SK-N-SH treated with all-trans-retinoic acid at 6 μM for 48 hours (cell line): ENCODE measurements at regions not wholly inside any gene's neighbourhood (a gene's known extent, or its start where the extent isn't known, plus 50 kb on each side); places are given as distances from the start of the nearest gene placed in this dataset.

ENCODE experiments used
- ATAC-seq: fragments of 200-7000 bp; cut with Tn5 transposase; 3 replicates; pipeline ENCODE4 v1.9.1; 2020; ENCODE audit warnings: mild to moderate bottlenecking, moderate library complexity
- ARNTL ChIP-seq: fragments of 450-650 bp; formaldehyde crosslinking; IDR thresholded peaks from 2 replicates; pipeline ENCODE4 v1.5.0; 2020; ENCODE audit warnings: low read depth, mild to moderate bottlenecking, moderate library complexity, borderline replicate concordance
- BACH2 ChIP-seq: fragments of 250-450 bp; sonication (Bioruptor Pico); IDR thresholded peaks from 2 replicates; pipeline ENCODE4 v1.9.0; 2021; ENCODE audit warnings: mild to moderate bottlenecking, borderline replicate concordance
- CREB5 ChIP-seq: fragments of 250-450 bp; sonication (Bioruptor Pico); IDR thresholded peaks from 2 replicates; pipeline ENCODE4 v1.5.1; 2020; ENCODE audit warnings: low read depth, mild to moderate bottlenecking, moderate library complexity
- CSDC2 ChIP-seq: fragments of 250-450 bp; sonication (Bioruptor Pico); IDR thresholded peaks from 2 replicates; pipeline ENCODE4 v1.5.0; 2020; ENCODE audit warnings: mild to moderate bottlenecking, moderate library complexity
- CSRNP3 ChIP-seq: fragments of 250-450 bp; sonication (Bioruptor Pico); IDR thresholded peaks from 2 replicates; pipeline ENCODE4 v1.5.1; 2021; ENCODE audit warnings: mild to moderate bottlenecking, moderate library complexity
- ESRRG ChIP-seq: fragments of 250-450 bp; sonication (Bioruptor Pico); IDR thresholded peaks from 2 replicates; pipeline ENCODE4 v1.6.1; 2021; ENCODE audit warnings: mild to moderate bottlenecking
- GLIS3 ChIP-seq: fragments of 250-450 bp; sonication (Bioruptor Pico); IDR thresholded peaks from 2 replicates; pipeline ENCODE4 v1.5.0; 2020; ENCODE audit warnings: mild to moderate bottlenecking, moderate library complexity
- ISL1 ChIP-seq: fragments of 250-450 bp; sonication (Bioruptor Pico); IDR thresholded peaks from 2 replicates; pipeline ENCODE4 v2.1.2; 2022; ENCODE audit warnings: mild to moderate bottlenecking, moderate library complexity
- OSR1 ChIP-seq: fragments of 250-450 bp; sonication (Bioruptor Pico); IDR thresholded peaks from 2 replicates; pipeline ENCODE4 v1.8.0; 2022; ENCODE audit warnings: moderate library complexity, mild to moderate bottlenecking, inconsistent platforms
- PATZ1 ChIP-seq: fragments of 250-450 bp; sonication (Bioruptor Pico); IDR thresholded peaks from 2 replicates; pipeline ENCODE4 v1.8.0; 2020; ENCODE audit warnings: mild to moderate bottlenecking, moderate library complexity, borderline replicate concordance
- PPARA ChIP-seq: fragments of 250-450 bp; sonication (Bioruptor Pico); IDR thresholded peaks from 2 replicates; pipeline ENCODE4 v1.5.0; 2020; ENCODE audit warnings: mild to moderate bottlenecking, borderline replicate concordance
- RARB ChIP-seq: fragments of 250-450 bp; sonication (Bioruptor Pico); IDR thresholded peaks from 2 replicates; pipeline ENCODE4 v1.8.0; 2021; ENCODE audit warnings: mild to moderate bottlenecking, moderate library complexity
- SNAI2 ChIP-seq: fragments of 250-450 bp; sonication (Bioruptor Pico); IDR thresholded peaks from 2 replicates; pipeline ENCODE4 v1.5.0; 2020; ENCODE audit warnings: mild to moderate bottlenecking, moderate library complexity
- TOX ChIP-seq: fragments of 250-450 bp; sonication (Bioruptor Pico); IDR thresholded peaks from 2 replicates; pipeline ENCODE4 v1.8.0; 2021; ENCODE audit warnings: mild to moderate bottlenecking, moderate library complexity, borderline replicate concordance
- ZC3H10 ChIP-seq: fragments of 250-450 bp; sonication (Bioruptor Pico); IDR thresholded peaks from 2 replicates; pipeline ENCODE4 v1.5.1; 2021; ENCODE audit warnings: mild to moderate bottlenecking, moderate library complexity
- ZFP3 ChIP-seq: fragments of 250-450 bp; sonication (Bioruptor Pico); IDR thresholded peaks from 2 replicates; pipeline ENCODE4 v1.5.0; 2020; ENCODE audit warnings: mild to moderate bottlenecking, moderate library complexity
- ZFP30 ChIP-seq: fragments of 450-650 bp; formaldehyde crosslinking; IDR thresholded peaks from 2 replicates; pipeline ENCODE4 v1.5.0; 2022; ENCODE audit warnings: mild to moderate bottlenecking, moderate library complexity
- ZNF565 ChIP-seq: fragments of 450-650 bp; formaldehyde crosslinking; conservative IDR thresholded peaks from 2 replicates; pipeline ENCODE4 v1.5.0; 2020; ENCODE audit warnings: low read depth, mild to moderate bottlenecking, moderate library complexity
- ZNF70 ChIP-seq: fragments of 450-650 bp; formaldehyde crosslinking; IDR thresholded peaks from 2 replicates; pipeline ENCODE4 v1.5.0; 2020; ENCODE audit warnings: mild to moderate bottlenecking, moderate library complexity
- ZNF8 ChIP-seq: fragments of 450-650 bp; formaldehyde crosslinking; IDR thresholded peaks from 2 replicates; pipeline ENCODE4 v1.5.0; 2020; ENCODE audit warnings: mild to moderate bottlenecking, moderate library complexity
- TF ChIP-seq, protein P1 (sequence below): fragments of 250-450 bp; sonication (Bioruptor Pico); IDR thresholded peaks from 2 replicates; pipeline ENCODE4 v1.8.0; 2021; ENCODE audit warnings: low read depth, mild to moderate bottlenecking, moderate library complexity, borderline replicate concordance

DNA sequence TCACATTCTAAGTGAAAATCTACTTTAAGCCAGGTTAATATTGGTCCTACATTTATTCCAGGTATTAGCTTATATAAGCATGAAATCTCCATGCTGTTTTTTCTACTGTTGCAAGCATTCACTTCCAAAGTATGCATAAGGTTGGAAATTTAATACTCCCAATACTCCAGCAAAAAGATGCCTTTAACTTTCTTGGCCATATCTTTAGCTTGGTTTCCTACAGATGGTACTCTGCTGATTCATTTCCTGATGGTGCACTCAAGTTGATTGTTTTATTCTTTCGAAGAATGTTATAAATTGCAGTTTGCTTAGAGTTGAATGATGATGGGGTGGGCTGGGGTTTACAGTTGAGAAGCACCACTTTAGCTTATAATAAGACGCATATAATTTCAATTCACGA, 330.2 kb downstream of the PTTG2 start:
- TF ChIP-seq TOX (CRISPR knock-in tag) (0 out of 2 replicates have a peak, but pooled peaks have one; percentile 16), CREB5 (CRISPR knock-in tag) (no peak), ZNF565 (CRISPR knock-in tag) (no peak)
- ATAC-seq: peak; percentile 78

- ATAC-seq: no peak
These were observed 330.7 kb downstream of the PTTG2 start for GRCh38 chr4:38290914-38291313.

GRCh38 chr4:38292529-38292928, 332.3 kb downstream of the PTTG2 start:
- ATAC-seq: no peak
- no peak for TF ChIP-seq GLIS3 (CRISPR knock-in tag)
- TF ChIP-seq ESRRG (CRISPR knock-in tag): no peak
- TF ChIP-seq CSDC2 (CRISPR knock-in tag): no peak
- TF ChIP-seq SNAI2: no peak
- no peak for TF ChIP-seq PPARA (CRISPR knock-in tag)

More at GRCh38 chr4:38290914-38291313, 330.7 kb downstream of the PTTG2 start:
- TF ChIP-seq ARNTL (CRISPR knock-in tag): no peak
- TF ChIP-seq ZNF565 (CRISPR knock-in tag): no peak
- TF ChIP-seq BACH2: no peak
- TF ChIP-seq PATZ1 (CRISPR knock-in tag): no peak

DNA sequence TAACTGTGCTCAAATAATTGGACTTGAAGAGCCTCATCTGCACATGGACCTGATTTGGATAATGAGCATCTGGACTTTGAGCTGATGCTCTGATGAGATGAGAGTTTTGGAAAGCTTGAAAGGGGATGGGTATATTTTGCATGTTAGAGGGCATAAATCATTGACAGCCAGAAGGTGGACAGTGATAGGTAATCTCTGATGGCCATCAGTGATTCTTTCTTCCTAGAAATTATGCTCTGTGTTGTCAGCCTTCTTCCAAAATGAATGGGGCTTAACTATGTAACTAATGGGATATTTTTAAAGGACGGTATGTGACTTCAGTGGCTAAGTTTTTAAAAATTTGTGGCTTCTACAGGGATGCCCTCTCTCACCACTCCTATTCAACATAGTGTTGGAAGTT, 334.0 kb downstream of the PTTG2 start:
- TF ChIP-seq ZFP3 (CRISPR knock-in tag): no peak
- no peak for TF ChIP-seq CREB5 (CRISPR knock-in tag)
- TF ChIP-seq ISL1: no peak
- TF ChIP-seq, all 23 proteins: peak for 0
- no peak for ATAC-seq

- TF ChIP-seq, protein P1, sequence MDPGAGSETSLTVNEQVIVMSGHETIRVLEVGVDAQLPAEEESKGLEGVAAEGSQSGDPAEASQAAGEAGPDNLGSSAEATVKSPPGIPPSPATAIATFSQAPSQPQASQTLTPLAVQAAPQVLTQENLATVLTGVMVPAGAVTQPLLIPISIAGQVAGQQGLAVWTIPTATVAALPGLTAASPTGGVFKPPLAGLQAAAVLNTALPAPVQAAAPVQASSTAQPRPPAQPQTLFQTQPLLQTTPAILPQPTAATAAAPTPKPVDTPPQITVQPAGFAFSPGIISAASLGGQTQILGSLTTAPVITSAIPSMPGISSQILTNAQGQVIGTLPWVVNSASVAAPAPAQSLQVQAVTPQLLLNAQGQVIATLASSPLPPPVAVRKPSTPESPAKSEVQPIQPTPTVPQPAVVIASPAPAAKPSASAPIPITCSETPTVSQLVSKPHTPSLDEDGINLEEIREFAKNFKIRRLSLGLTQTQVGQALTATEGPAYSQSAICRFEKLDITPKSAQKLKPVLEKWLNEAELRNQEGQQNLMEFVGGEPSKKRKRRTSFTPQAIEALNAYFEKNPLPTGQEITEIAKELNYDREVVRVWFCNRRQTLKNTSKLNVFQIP (CRISPR knock-in tag): no peak
- TF ChIP-seq SNAI2 (no peak), CSRNP3 (CRISPR knock-in tag) (no peak), BACH2 (no peak), ZNF8 (CRISPR knock-in tag) (no peak), ZFP30 (CRISPR knock-in tag) (no peak), ZFP3 (CRISPR knock-in tag) (no peak), ZNF70 (CRISPR knock-in tag) (no peak), ISL1 (no peak), OSR1 (CRISPR knock-in tag) (no peak), ARNTL (CRISPR knock-in tag) (no peak), ZNF565 (CRISPR knock-in tag) (no peak), GLIS3 (CRISPR knock-in tag) (no peak), PATZ1 (CRISPR knock-in tag) (no peak), ZC3H10 (CRISPR knock-in tag) (no peak), RARB (CRISPR knock-in tag) (no peak)
- ATAC-seq: no peak
These were observed 336.9 kb downstream of the PTTG2 start for GRCh38 chr4:38297061-38297460.
